ENCODE measurements at regions not wholly inside any gene's neighbourhood (a gene's known extent, or its start where the extent isn't known, plus 50 kb on each side); places are given as distances from the start of the nearest gene placed in this dataset.

DNA sequence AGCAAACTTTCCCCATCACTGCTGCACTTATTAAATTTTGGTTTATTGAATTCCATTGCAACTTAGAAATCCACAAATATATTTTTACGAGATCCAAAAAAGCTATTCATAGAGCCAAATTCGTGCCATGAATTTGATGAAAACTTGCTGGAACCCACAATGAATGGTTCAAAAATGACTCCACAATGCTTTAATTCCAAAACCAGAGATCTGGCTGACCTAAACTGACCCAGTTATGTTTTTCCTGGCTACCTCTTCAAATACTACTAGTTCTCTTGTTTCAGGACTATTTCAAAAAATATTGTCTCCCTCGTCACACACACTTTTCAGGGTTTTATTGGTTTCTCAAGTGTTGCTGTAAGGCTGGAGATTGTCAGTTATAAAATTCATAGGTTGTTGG, 474.8 kb downstream of the PDGFC start:
- H3K4me1 ChIP-seq: peaks cover 3% of the 10 kb centered on the region
- TF ChIP-seq POLR2AphosphoS5 (IDR thresholded peaks at IDR 0.05): no peak
- no peak for TF ChIP-seq EP300 (IDR thresholded peaks at IDR 0.05)
- TF ChIP-seq, protein P1, sequence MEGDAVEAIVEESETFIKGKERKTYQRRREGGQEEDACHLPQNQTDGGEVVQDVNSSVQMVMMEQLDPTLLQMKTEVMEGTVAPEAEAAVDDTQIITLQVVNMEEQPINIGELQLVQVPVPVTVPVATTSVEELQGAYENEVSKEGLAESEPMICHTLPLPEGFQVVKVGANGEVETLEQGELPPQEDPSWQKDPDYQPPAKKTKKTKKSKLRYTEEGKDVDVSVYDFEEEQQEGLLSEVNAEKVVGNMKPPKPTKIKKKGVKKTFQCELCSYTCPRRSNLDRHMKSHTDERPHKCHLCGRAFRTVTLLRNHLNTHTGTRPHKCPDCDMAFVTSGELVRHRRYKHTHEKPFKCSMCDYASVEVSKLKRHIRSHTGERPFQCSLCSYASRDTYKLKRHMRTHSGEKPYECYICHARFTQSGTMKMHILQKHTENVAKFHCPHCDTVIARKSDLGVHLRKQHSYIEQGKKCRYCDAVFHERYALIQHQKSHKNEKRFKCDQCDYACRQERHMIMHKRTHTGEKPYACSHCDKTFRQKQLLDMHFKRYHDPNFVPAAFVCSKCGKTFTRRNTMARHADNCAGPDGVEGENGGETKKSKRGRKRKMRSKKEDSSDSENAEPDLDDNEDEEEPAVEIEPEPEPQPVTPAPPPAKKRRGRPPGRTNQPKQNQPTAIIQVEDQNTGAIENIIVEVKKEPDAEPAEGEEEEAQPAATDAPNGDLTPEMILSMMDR (IDR thresholded peaks at IDR 0.05): no peak
- H3K27me3 ChIP-seq: no peaks in the 10 kb centered on the region
- no peaks in the 10 kb centered on the region for H3K9me3 ChIP-seq
- DNase-seq (ENCODE audit: low spot score in 2 of 2): no peak
- H3K27ac ChIP-seq: no peak overlapping the region
- no peak overlapping the region for H3K4me3 ChIP-seq
- 58% methylated on average over 3 of the region's 3 CpGs for WGBS
- no peaks in the 10 kb centered on the region for H3K36me3 ChIP-seq

DNA sequence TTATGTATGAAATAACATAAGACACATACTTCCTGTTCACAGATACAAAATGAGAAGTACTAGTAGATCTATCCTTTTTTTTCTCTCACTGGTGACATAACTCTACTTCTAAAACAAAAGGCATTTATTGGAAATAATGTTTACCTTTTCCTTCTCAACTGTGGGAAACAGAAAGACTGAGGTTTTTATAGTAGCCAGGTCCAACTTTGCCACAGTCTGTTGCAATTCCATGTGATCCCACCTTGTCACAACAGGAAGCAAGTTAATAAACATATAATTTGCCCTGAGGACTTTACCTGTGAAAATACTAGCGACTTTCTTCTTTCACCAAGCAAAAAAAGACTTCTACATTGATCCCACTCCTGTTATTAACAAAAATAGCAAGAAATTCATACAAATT, 475.8 kb downstream of the PDGFC start:
- WGBS: 56% methylated on average over 1 of the region's 1 CpG
- Histone ChIP-seq H3K27me3 (no peaks in the 10 kb centered on the region), H3K4me1 (peaks cover 3% of the 10 kb centered on the region)

DNA sequence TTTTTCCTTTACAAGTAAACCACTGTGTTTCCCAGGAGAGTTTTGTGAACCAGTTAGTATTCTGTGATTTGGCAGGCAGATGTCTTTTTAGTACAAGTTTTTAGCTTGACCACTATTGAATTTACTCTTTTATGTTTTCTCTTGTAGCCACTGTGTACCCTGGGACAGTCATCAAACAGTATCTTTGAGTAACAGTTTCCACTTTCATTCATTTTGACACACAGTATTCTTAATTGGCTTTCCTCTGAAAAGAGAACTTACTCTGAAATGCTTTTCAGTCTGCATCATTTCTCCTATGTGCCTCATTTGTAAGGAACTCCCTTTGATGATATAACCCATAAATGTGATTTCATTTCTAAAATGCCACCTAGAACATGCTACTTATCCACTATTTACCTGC, 476.5 kb downstream of the PDGFC start:
- Histone ChIP-seq H3K9me3 (no peaks in the 10 kb centered on the region), H3K27ac (no peak overlapping the region), H3K4me3 (no peak overlapping the region), H3K36me3 (no peaks in the 10 kb centered on the region), H3K27me3 (no peaks in the 10 kb centered on the region), H3K4me1 (peaks cover 3% of the 10 kb centered on the region)
- DNase-seq (ENCODE audit: low spot score in 2 of 2): no peak
- no peak for TF ChIP-seq EP300 (IDR thresholded peaks at IDR 0.05)
- TF ChIP-seq, protein P1 (IDR thresholded peaks at IDR 0.05): no peak
- TF ChIP-seq POLR2A (IDR thresholded peaks at IDR 0.05): no peak
- TF ChIP-seq POLR2AphosphoS5 (IDR thresholded peaks at IDR 0.05): no peak

More for the DNA sequence above, 475.8 kb downstream of the PDGFC start:
- H3K36me3 ChIP-seq: no peaks in the 10 kb centered on the region
- no peaks in the 10 kb centered on the region for H3K9me3 ChIP-seq
- no peak overlapping the region for H3K4me3 ChIP-seq
- TF ChIP-seq, protein P1 (IDR thresholded peaks at IDR 0.05): no peak
- TF ChIP-seq POLR2AphosphoS5 (IDR thresholded peaks at IDR 0.05): no peak
- no peak for TF ChIP-seq POLR2A (IDR thresholded peaks at IDR 0.05)
- no peak for TF ChIP-seq EP300 (IDR thresholded peaks at IDR 0.05)
- no peak overlapping the region for H3K27ac ChIP-seq
- no peak for DNase-seq (ENCODE audit: low spot score in 2 of 2)

DNA sequence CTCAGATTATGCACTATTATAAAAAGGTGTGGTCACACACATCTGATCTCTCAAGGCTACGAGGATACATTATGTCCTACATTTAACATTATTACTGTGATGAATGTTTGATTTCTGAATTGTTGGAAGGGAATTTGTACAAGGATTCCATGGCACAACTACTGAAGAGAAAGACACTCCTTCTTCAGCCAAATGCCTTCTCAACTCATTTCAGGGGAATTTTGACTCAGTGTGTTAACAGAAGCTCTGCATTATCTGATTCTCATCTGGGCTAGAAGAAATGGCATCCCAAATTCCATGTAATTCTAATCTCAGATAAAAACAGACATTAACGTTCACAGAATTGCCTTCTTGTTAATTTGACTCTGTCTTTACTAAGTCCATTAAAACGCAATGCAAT, 477.7 kb downstream of the PDGFC start:
- TF ChIP-seq POLR2A (IDR thresholded peaks at IDR 0.05) (no peak), POLR2AphosphoS5 (IDR thresholded peaks at IDR 0.05) (no peak), EP300 (IDR thresholded peaks at IDR 0.05) (no peak)
- TF ChIP-seq, protein P1 (IDR thresholded peaks at IDR 0.05): no peak
- Histone ChIP-seq H3K27me3 (no peaks in the 10 kb centered on the region), H3K4me3 (no peak overlapping the region), H3K4me1 (peaks cover 3% of the 10 kb centered on the region), H3K36me3 (no peaks in the 10 kb centered on the region), H3K9me3 (no peaks in the 10 kb centered on the region), H3K27ac (no peak overlapping the region)
- DNase-seq (ENCODE audit: low spot score in 2 of 2): no peak
- 29% methylated on average over 3 of the region's 3 CpGs for WGBS

DNA sequence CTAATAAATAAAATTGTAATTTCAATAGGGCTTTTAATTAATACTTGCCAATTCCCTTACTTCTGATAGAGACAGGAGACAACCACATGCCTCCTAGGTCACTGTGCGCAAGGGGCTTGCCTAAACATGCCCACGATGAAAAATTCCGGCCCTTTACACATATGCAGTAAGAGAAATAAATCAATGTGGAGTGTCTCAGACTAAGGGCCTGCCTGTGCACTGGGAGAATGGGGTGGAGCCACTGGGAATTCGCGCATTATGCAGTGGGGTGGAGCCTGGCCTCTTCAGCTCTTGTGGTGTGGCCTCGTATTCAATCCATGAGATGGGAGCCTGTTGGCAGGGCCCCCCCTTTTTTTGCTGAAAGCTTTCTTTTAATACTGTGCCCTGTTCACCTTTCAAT, 484.5 kb downstream of the PDGFC start:
- WGBS: 91% methylated on average over 6 of the region's 6 CpGs
- TF ChIP-seq, protein P1 (IDR thresholded peaks at IDR 0.05): no peak
- TF ChIP-seq POLR2AphosphoS5 (IDR thresholded peaks at IDR 0.05) (no peak), POLR2A (IDR thresholded peaks at IDR 0.05) (no peak), EP300 (IDR thresholded peaks at IDR 0.05) (no peak)
- Histone ChIP-seq H3K4me1 (no peaks in the 10 kb centered on the region), H3K4me3 (no peak overlapping the region), H3K27me3 (no peaks in the 10 kb centered on the region), H3K9me3 (no peaks in the 10 kb centered on the region), H3K27ac (no peak overlapping the region), H3K36me3 (no peaks in the 10 kb centered on the region)
- no peak for DNase-seq (ENCODE audit: low spot score in 2 of 2)

Measured in suprapubic skin (tissue), 4 donors.